GM12878 (cell line): ENCODE measurements at regions not wholly inside any gene's neighbourhood (a gene's known extent, or its start where the extent isn't known, plus 50 kb on each side); places are given as distances from the start of the nearest gene placed in this dataset.

Experiments
- ATAC-seq: fragments of 200-7000 bp; cut with Tn5 transposase; 3 replicates; pipeline ENCODE4 v1.9.1; 2020; ENCODE audit warnings: mild to moderate bottlenecking, moderate library complexity
- BruUV-seq: library from RNA; stranded (reverse); fragments of 400-500 nt; replicated peaks from 2 replicates; lab custom pipeline; 2021; lab: Mats Ljungman, UMichigan
- CTCF ChIA-PET: fragments of 300-600 bp; sonication (Branson Sonifier 250); formaldehyde crosslinking; extraction: SDS; loops from one replicate; lab custom pipeline; 2021; ENCODE audit warnings: inconsistent platforms; lab: Yijun Ruan, JAX
- POLR2A ChIA-PET: fragments of 350-600 bp; formaldehyde crosslinking; extraction: SDS; loops from one replicate; lab custom pipeline; 2021; ENCODE audit warnings: inconsistent platforms; lab: Charles Lee
- RAD21 ChIA-PET: fragments of 300-600 bp; sonication (Branson Sonifier 250); formaldehyde crosslinking; loops from one replicate; lab custom pipeline; 2023; ENCODE audit warnings: antibody characterized with exemption; ENCODE audit not compliant: unreplicated experiment; lab: Charles Lee
- SMC1A ChIA-PET: fragments of 300-600 bp; sonication (Branson Sonifier 250); formaldehyde crosslinking; loops from one replicate; lab custom pipeline; 2023; ENCODE audit not compliant: unreplicated experiment, uncharacterized antibody; lab: Charles Lee
- DNase-seq: peaks from one replicate; pipeline ENCODE4 v3.0.0-alpha.2; 2011; ENCODE audit warnings: low read depth, low spot score
- FAIRE-seq: peaks from 3 replicates; lab custom pipeline; 2011; peaks lifted over from hg19 to GRCh38; lab: Jason Lieb, UNC
- H2AFZ ChIP-seq: 2 replicates; pipeline ENCODE4 v1.6.0; 2011; ENCODE audit warnings: low read depth, low read length, control low read depth; ENCODE audit not compliant: control insufficient read depth
- H3K27ac ChIP-seq: 2 replicates; pipeline ENCODE4 v1.5.1; 2011; ENCODE audit warnings: control low read depth; ENCODE audit not compliant: control insufficient read depth, insufficient read depth
- H3K27me3 ChIP-seq, 2 experiments: replicated peaks in 1 of 2; 2 replicates each; pipeline versions ENCODE4 v1.6.0 to v1.6.1; 2011; ENCODE audit warnings: low read length in 1 of 2; ENCODE audit not compliant: control insufficient read depth in 2 of 2, insufficient read depth in 2 of 2
- H3K36me3 ChIP-seq, 2 experiments: 2 replicates each; pipeline ENCODE4 v1.5.1; 2011; ENCODE audit warnings: low read length in 1 of 2; ENCODE audit not compliant: control insufficient read depth in 2 of 2, insufficient read depth in 2 of 2
- H3K4me1 ChIP-seq: 2 replicates; pipeline ENCODE4 v1.6.1; 2011; ENCODE audit warnings: mild to moderate bottlenecking, low read length, moderate library complexity, mixed read lengths; ENCODE audit not compliant: control insufficient read depth, insufficient read depth
- H3K4me2 ChIP-seq: 2 replicates; pipeline ENCODE4 v1.6.0; 2011; ENCODE audit warnings: control low read depth; ENCODE audit not compliant: control insufficient read depth, insufficient read depth
- H3K4me3 ChIP-seq: fragments of 200-600 bp; sonication (generic); 2 replicates; pipeline ENCODE4 v1.5.1; 2016
- H3K79me2 ChIP-seq: 2 replicates; pipeline ENCODE4 v1.6.0; 2011; ENCODE audit warnings: low read length; ENCODE audit not compliant: control insufficient read depth, insufficient read depth
- H3K9ac ChIP-seq: 2 replicates; pipeline ENCODE4 v1.8.0; 2011; ENCODE audit warnings: low read length, control low read depth, mixed read lengths; ENCODE audit not compliant: control insufficient read depth, insufficient read depth
- H3K9me3 ChIP-seq: replicated peaks from 3 replicates; pipeline ENCODE4 v1.5.1; 2011; ENCODE audit warnings: mild to moderate bottlenecking, low read length; ENCODE audit not compliant: control insufficient read depth, insufficient read depth
- H4K20me1 ChIP-seq: 2 replicates; pipeline ENCODE4 v1.6.0; 2011; ENCODE audit not compliant: control insufficient read depth, insufficient read depth
- BMI1 ChIP-seq: fragments of 450-650 bp; IDR thresholded peaks from 2 replicates; pipeline ENCODE4 v1.6.1; 2016; ENCODE audit warnings: mild to moderate bottlenecking, moderate library complexity, borderline replicate concordance
- CREM ChIP-seq: IDR thresholded peaks from 2 replicates; pipeline ENCODE4 v1.6.1; 2014; ENCODE audit warnings: antibody characterized with exemption, low read depth
- E4F1 ChIP-seq: fragments of 450-650 bp; IDR thresholded peaks from 2 replicates; pipeline ENCODE4 v1.6.1; 2018; ENCODE audit warnings: borderline replicate concordance, mild to moderate bottlenecking; ENCODE audit not compliant: partially characterized antibody
- NR2F1 ChIP-seq: fragments of 450-650 bp; conservative IDR thresholded peaks from 2 replicates; pipeline ENCODE4 v1.6.1; 2017; ENCODE audit warnings: mild to moderate bottlenecking
- RBBP5 ChIP-seq: fragments of 200-600 bp; sonication (generic); conservative IDR thresholded peaks from 2 replicates; pipeline ENCODE4 v1.6.1; 2016
- REST ChIP-seq: IDR thresholded peaks from 2 replicates; pipeline ENCODE4 v1.6.1; 2012; ENCODE audit warnings: mild to moderate bottlenecking, low read depth, low read length
- TBL1XR1 ChIP-seq: IDR thresholded peaks from 2 replicates; pipeline ENCODE4 v1.6.1; 2012; ENCODE audit warnings: low read depth, low read length, improper control_type of control experiment
- TCF12 ChIP-seq: IDR thresholded peaks from 2 replicates; pipeline ENCODE4 v1.6.1; 2011; ENCODE audit warnings: low read depth, mild to moderate bottlenecking, low read length
- WGBS: methylation state at CpG from one replicate; pipeline ENCODE4 v1.1.6; 2016; ENCODE audit warnings: low lambda C conversion rate; ENCODE audit not compliant: insufficient replicate concordance, insufficient coverage; ENCODE audit errors: missing lambda C conversion rate; 5-methylcytosine and 5-hydroxymethylcytosine counted together
- in situ Hi-C: fragments of 300-500 bp; cut with MboI; formaldehyde crosslinking; loops from 9 replicates; pipeline ENCODE4 v1.14.3; 2018; ENCODE audit warnings: mixed read lengths
- intact Hi-C: fragments of 100-400 bp; cut with micrococcal nuclease; formaldehyde crosslinking; loops from one replicate; pipeline ENCODE4 v1.14.2; 2022; ENCODE audit not compliant: unreplicated experiment
- TF ChIP-seq, protein P1 (sequence below): fragments of 450-650 bp; IDR thresholded peaks from 2 replicates; pipeline ENCODE4 v1.6.1; 2014; ENCODE audit warnings: mild to moderate bottlenecking

- FAIRE-seq (no peak), DNase-seq (no peak), ATAC-seq (no peak)
- Histone ChIP-seq H3K79me2 (no peaks in the 10 kb centered on the region), H2AFZ (no peak overlapping the region), H3K4me1 (no peaks in the 10 kb centered on the region), H3K4me2 (no peak overlapping the region), H4K20me1 (no peaks in the 10 kb centered on the region), H3K9ac (no peak overlapping the region), H3K36me3 (no peaks in the 10 kb centered on the region)
- 47% methylated on average over 4 of the region's 4 CpGs for WGBS
- CTCF ChIA-PET: interaction anchor here (0.9 kb wide), 1 partner anchor 107 kb away, joined by 3 read pairs; no protein-coding TSS in a partner anchor
- TF ChIP-seq REST (no peak), NR2F1 (no peak), RBBP5 (no peak), CREM (no peak), BMI1 (no peak), TCF12 (no peak), TBL1XR1 (no peak), E4F1 (no peak)
- TF ChIP-seq, protein P1, sequence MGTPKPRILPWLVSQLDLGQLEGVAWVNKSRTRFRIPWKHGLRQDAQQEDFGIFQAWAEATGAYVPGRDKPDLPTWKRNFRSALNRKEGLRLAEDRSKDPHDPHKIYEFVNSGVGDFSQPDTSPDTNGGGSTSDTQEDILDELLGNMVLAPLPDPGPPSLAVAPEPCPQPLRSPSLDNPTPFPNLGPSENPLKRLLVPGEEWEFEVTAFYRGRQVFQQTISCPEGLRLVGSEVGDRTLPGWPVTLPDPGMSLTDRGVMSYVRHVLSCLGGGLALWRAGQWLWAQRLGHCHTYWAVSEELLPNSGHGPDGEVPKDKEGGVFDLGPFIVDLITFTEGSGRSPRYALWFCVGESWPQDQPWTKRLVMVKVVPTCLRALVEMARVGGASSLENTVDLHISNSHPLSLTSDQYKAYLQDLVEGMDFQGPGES: no peak
- TF ChIP-seq, all 136 proteins: peak for 0
- in situ Hi-C loops (no loop called here), intact Hi-C loops (no loop called here)
- H3K27me3 ChIP-seq: no peaks in the 10 kb centered on the region
- BruUV-seq: no TSS peak
- POLR2A ChIA-PET: no interaction called here
- H3K9me3 ChIP-seq: no peaks in the 10 kb centered on the region
- SMC1A ChIA-PET: interaction anchor here (1.4 kb wide), 1 partner anchor 19 kb away, joined by 3 read pairs; no protein-coding TSS in a partner anchor
- RAD21 ChIA-PET: no interaction called here
- no peak overlapping the region for H3K4me3 ChIP-seq
- H3K27ac ChIP-seq: no peak overlapping the region
Observed at GRCh38 chr17:55620945-55621344, 101.7 kb downstream of the TMEM100 start.
